Suprapubic skin (tissue), 4 donors: ENCODE measurements at regions not wholly inside any gene's neighbourhood (a gene's known extent, or its start where the extent isn't known, plus 50 kb on each side); places are given as distances from the start of the nearest gene placed in this dataset.

Experiments
- DNase-seq, 2 donors: peaks; one replicate each; pipeline ENCODE4 v3.0.0-alpha.2; 2019; ENCODE audit warnings: low spot score in 2 of 2
- H3K27ac ChIP-seq: fragments of 200-600 bp; sonication (generic); one replicate; pipeline ENCODE4 v1.5.1; 2019
- H3K27me3 ChIP-seq: fragments of 200-600 bp; sonication (generic); one replicate; pipeline ENCODE4 v1.5.1; 2019
- H3K36me3 ChIP-seq: fragments of 200-600 bp; sonication (generic); one replicate; pipeline ENCODE4 v1.5.1; 2019
- H3K4me1 ChIP-seq: fragments of 200-600 bp; sonication (generic); one replicate; pipeline ENCODE4 v1.5.1; 2019
- H3K4me3 ChIP-seq: fragments of 200-600 bp; sonication (generic); one replicate; pipeline ENCODE4 v1.5.1; 2019; ENCODE audit warnings: mild to moderate bottlenecking
- H3K9me3 ChIP-seq: fragments of 200-600 bp; sonication (generic); one replicate; pipeline ENCODE4 v1.5.1; 2019
- CTCF ChIP-seq, 2 donors: fragments of 200-600 bp in 1 of 2; fragments of 450-650 bp in 1 of 2; sonication (generic) in 1 of 2; IDR thresholded peaks; one replicate each; pipeline ENCODE4 v1.5.1; 2016 to 2019; ENCODE audit warnings: antibody characterized with exemption in 2 of 2, mild to moderate bottlenecking in 1 of 2, moderate library complexity in 1 of 2
- EP300 ChIP-seq: sonication (generic); formaldehyde crosslinking; IDR thresholded peaks from one replicate; pipeline ENCODE4 v1.6.1; 2017; ENCODE audit warnings: antibody characterized with exemption
- POLR2A ChIP-seq, 2 donors: fragments of 450-650 bp; IDR thresholded peaks; one replicate each; pipeline ENCODE4 v1.6.1; 2017; ENCODE audit warnings: antibody characterized with exemption in 2 of 2, mild to moderate bottlenecking in 2 of 2, moderate library complexity in 2 of 2
- POLR2AphosphoS5 ChIP-seq, 3 donors: sonication (generic); formaldehyde crosslinking; IDR thresholded peaks; one replicate each; pipeline ENCODE4 v1.6.1; 2017; ENCODE audit warnings: antibody characterized with exemption in 3 of 3
- WGBS: methylation state at CpG from one replicate; pipeline ENCODE4 v1.1.5; 2018; 5-methylcytosine and 5-hydroxymethylcytosine counted together

- 29% methylated on average over 2 of the region's 2 CpGs for WGBS
These were observed 85.8 kb upstream of the JAZF1 start for GRCh38 chr7:28266402-28266801.

GRCh38 chr7:28267012-28267411 lies 86.4 kb upstream of the JAZF1 start:
- Histone ChIP-seq H3K9me3 (no peaks in the 10 kb centered on the region), H3K27me3 (peaks cover 3% of the 10 kb centered on the region), H3K4me1 (no peaks in the 10 kb centered on the region), H3K4me3 (no peak overlapping the region), H3K27ac (no peak overlapping the region), H3K36me3 (no peaks in the 10 kb centered on the region)
- no peak for DNase-seq
- TF ChIP-seq POLR2A (IDR thresholded peaks at IDR 0.05) (no peak), POLR2AphosphoS5 (IDR thresholded peaks at IDR 0.05) (no peak), CTCF (IDR thresholded peaks at IDR 0.05) (no peak), EP300 (no peak)

More at GRCh38 chr7:28266402-28266801, 85.8 kb upstream of the JAZF1 start:
- TF ChIP-seq POLR2AphosphoS5 (IDR thresholded peaks at IDR 0.05) (no peak), CTCF (IDR thresholded peaks at IDR 0.05) (no peak), POLR2A (IDR thresholded peaks at IDR 0.05) (no peak), EP300 (no peak)
- DNase-seq, result no peak
- H3K27me3 ChIP-seq, result peaks cover 3% of the 10 kb centered on the region
- no peaks in the 10 kb centered on the region for H3K36me3 ChIP-seq
- no peaks in the 10 kb centered on the region for H3K4me1 ChIP-seq
- H3K4me3 ChIP-seq, result no peak overlapping the region
- H3K9me3 ChIP-seq, result no peaks in the 10 kb centered on the region
- H3K27ac ChIP-seq, result no peak overlapping the region

GRCh38 chr7:28269700-28270361 lies 89.2 kb upstream of the JAZF1 start:
- H3K9me3 ChIP-seq, result no peaks in the 10 kb centered on the region
- TF ChIP-seq POLR2AphosphoS5 (IDR thresholded peaks at IDR 0.05) (no peak), CTCF (IDR thresholded peaks at IDR 0.05) (no peak), EP300 (no peak), POLR2A (IDR thresholded peaks at IDR 0.05) (no peak)
- no peak overlapping the region for H3K4me3 ChIP-seq
- no peaks in the 10 kb centered on the region for H3K4me1 ChIP-seq
- peaks cover 3% of the 10 kb centered on the region for H3K27me3 ChIP-seq
- WGBS, result 60% methylated on average over 1 of the region's 1 CpG
- no peak overlapping the region for H3K27ac ChIP-seq
- H3K36me3 ChIP-seq, result no peaks in the 10 kb centered on the region
- no peak for DNase-seq

GRCh38 chr7:28270536-28270935 lies 89.9 kb upstream of the JAZF1 start:
- Histone ChIP-seq H3K27ac (no peak overlapping the region), H3K4me3 (no peak overlapping the region), H3K36me3 (no peaks in the 10 kb centered on the region), H3K9me3 (no peaks in the 10 kb centered on the region), H3K27me3 (peaks cover 3% of the 10 kb centered on the region), H3K4me1 (no peaks in the 10 kb centered on the region)
- WGBS, result over 99% methylated on average over 11 of the region's 11 CpGs
- DNase-seq, result no peak
- no peak for TF ChIP-seq POLR2AphosphoS5 (IDR thresholded peaks at IDR 0.05)
- no peak for TF ChIP-seq EP300
- no peak for TF ChIP-seq CTCF (IDR thresholded peaks at IDR 0.05)
- no peak for TF ChIP-seq POLR2A (IDR thresholded peaks at IDR 0.05)

GRCh38 chr7:28272461-28272877 lies 91.9 kb upstream of the JAZF1 start:
- H3K27ac ChIP-seq, result peak overlapping the region; percentile 11
- H3K27me3 ChIP-seq, result peaks cover 3% of the 10 kb centered on the region
- WGBS, result 32% methylated on average over 9 of the region's 9 CpGs
- H3K4me3 ChIP-seq, result no peak overlapping the region
- peak; percentile 15 to 46 for TF ChIP-seq CTCF (IDR thresholded peaks at IDR 0.05)
- TF ChIP-seq POLR2A (IDR thresholded peaks at IDR 0.05), result no peak
- no peaks in the 10 kb centered on the region for H3K9me3 ChIP-seq
- peak in 1 of 2 donors; percentile 62 for DNase-seq
- H3K4me1 ChIP-seq, result no peaks in the 10 kb centered on the region
- no peaks in the 10 kb centered on the region for H3K36me3 ChIP-seq
